ENCODE measurements at regions not wholly inside any gene's neighbourhood (a gene's known extent, or its start where the extent isn't known, plus 50 kb on each side); places are given as distances from the start of the nearest gene placed in this dataset.
A peak's percentile ranks its signal among the peaks of the same experiment; 100 is the strongest.

DNA sequence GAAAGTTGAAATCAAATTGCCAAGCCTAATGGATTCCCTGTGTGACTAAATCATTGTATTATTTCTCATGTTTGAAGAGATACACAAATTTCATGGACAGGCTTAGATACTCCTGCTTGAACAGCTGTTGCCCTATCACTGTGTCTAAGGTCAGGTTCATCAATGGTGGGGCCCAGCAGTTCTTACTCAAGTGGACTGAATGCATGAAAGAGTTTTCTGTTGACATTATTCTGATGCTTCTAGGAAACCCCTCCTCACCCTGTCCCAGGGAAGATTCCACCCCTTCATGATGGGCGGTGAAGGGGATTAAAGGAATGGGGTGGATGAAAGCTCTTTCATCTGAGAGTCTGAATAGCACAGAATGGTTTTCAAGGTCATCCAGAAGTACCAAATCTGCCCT lies 148.8 kb downstream of the INO80D start:
- Mint-ChIP-seq H3K4me1 (no peaks in the 10 kb centered on the region), H3K36me3 (no peaks in the 10 kb centered on the region), H3K27ac (no peak overlapping the region), H3K9me3 (no peaks in the 10 kb centered on the region), H3K4me3 (no peak overlapping the region), H3K27me3 (peaks cover 13% of the 10 kb centered on the region)
- DNase-seq = no peak

DNA sequence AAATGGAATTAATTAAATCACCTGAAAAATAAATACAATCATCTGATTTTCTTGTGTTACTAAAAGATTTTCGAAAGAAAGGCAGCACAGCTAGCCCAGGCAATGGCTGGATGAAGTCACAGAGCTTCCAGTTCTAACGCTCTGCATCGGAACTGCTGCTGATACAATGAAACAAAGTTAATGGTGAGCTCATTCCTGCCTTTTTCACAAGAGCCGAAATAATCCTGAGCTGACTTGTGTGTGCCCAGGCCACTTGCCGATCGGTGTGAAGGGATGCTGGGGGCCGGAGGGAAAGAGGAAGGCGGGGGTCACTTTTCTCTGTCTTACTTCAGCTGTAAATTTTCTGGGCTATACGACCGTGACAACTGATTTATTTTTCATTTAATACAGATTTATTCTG lies 149.5 kb downstream of the INO80D start:
- H3K4me1 Mint-ChIP-seq = no peaks in the 10 kb centered on the region
- H3K36me3 Mint-ChIP-seq = no peaks in the 10 kb centered on the region
- no peak overlapping the region for H3K4me3 Mint-ChIP-seq
- H3K27ac Mint-ChIP-seq = no peak overlapping the region
- peaks cover 12% of the 10 kb centered on the region for H3K27me3 Mint-ChIP-seq
- DNase-seq = no peak
- no peaks in the 10 kb centered on the region for H3K9me3 Mint-ChIP-seq

DNA sequence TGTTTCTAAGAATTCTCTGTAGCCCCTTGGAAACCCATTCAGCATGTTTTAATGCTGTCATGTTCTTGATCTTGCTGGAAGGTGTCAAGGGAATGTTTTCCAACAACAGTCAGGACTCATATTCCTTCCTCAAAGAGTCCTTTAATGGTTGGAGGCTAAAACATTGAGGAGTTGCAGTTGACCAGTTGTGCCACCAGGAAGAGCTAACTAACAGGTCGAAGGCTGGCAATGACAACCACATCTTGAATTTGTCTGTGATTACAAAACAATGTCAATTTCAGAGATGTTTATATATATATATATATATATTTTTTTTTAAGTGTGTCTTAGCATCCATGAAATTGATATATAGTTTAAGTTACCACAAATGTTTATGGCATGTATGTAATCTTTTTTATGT lies 151.5 kb downstream of the INO80D start:
- no peak overlapping the region for H3K4me3 Mint-ChIP-seq
- peaks cover 20% of the 10 kb centered on the region for H3K27me3 Mint-ChIP-seq
- DNase-seq = no peak
- H3K27ac Mint-ChIP-seq = no peak overlapping the region
- H3K36me3 Mint-ChIP-seq = no peaks in the 10 kb centered on the region
- H3K4me1 Mint-ChIP-seq = no peaks in the 10 kb centered on the region
- no peaks in the 10 kb centered on the region for H3K9me3 Mint-ChIP-seq

DNA sequence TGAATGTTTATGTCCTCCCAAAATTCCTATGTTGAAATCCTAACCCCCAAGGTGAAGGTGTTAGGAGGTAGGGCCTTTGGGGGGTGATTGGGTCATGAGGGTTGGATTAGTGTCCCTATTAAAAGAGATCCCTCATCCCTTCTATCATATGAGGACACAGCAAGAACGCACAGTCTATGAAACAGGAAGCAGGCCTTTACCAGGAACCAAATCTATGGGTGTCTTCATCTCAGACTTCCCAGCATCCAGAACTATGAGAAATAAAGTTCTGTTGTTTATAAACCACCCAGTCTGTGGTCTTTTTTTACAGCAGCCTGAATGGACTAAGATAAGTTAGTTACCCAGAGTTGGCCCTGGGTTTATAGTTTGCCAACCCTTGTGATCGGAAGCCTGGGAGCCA lies 153.1 kb downstream of the INO80D start:
- H3K27ac Mint-ChIP-seq = no peak overlapping the region
- no peaks in the 10 kb centered on the region for H3K9me3 Mint-ChIP-seq

DNA sequence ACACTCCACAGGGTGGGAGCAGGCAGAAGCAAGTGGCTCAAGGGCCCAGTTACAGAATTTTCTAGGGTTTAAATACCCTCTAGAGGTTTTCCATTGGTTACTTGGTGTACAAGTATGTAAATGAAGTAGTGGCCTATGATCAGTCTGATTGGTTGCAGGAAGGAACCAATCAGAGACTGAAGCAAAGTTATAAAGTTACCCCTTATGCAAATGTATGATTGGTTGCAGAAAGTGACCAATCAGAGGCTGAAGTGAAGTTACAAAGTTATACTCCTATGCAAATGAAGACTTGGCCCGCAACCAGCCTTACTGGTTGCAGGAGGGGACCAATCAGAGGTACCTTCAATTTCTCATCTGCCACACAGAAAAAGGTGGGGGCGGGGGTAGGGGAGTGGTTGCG lies 154.6 kb downstream of the INO80D start:
- H3K4me1 Mint-ChIP-seq = peaks cover 1% of the 10 kb centered on the region
- DNase-seq = no peak
- no peaks in the 10 kb centered on the region for H3K9me3 Mint-ChIP-seq
- H3K36me3 Mint-ChIP-seq = no peaks in the 10 kb centered on the region
- peaks cover 40% of the 10 kb centered on the region for H3K27me3 Mint-ChIP-seq
- H3K27ac Mint-ChIP-seq = no peak overlapping the region
- no peak overlapping the region for H3K4me3 Mint-ChIP-seq

More for the DNA sequence above, 153.1 kb downstream of the INO80D start:
- peaks cover 28% of the 10 kb centered on the region for H3K27me3 Mint-ChIP-seq
- H3K4me1 Mint-ChIP-seq = no peaks in the 10 kb centered on the region
- H3K4me3 Mint-ChIP-seq = no peak overlapping the region
- DNase-seq = no peak
- no peaks in the 10 kb centered on the region for H3K36me3 Mint-ChIP-seq

DNA sequence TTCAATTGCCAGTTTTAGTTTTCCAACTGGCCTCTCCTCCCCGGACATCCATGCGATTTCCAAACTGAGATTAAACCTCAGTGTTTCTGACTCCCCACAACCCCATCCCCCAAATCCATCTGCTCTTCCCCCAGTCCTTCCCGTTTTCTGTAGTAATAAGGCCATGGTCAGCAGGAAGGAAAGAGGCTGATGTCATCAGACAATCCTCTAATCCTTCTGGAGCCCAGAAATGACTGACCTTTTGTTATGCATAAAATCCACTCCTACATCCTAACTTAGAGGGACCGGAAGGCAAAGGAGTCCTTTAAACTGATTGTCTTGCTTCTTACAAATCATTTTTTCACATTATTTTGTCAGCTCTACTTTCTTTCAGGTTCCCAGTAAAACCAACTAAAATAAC lies 155.8 kb downstream of the INO80D start:
- DNase-seq = no peak
- no peaks in the 10 kb centered on the region for H3K36me3 Mint-ChIP-seq
- peaks cover 50% of the 10 kb centered on the region for H3K27me3 Mint-ChIP-seq
- no peaks in the 10 kb centered on the region for H3K9me3 Mint-ChIP-seq
- no peak overlapping the region for H3K4me3 Mint-ChIP-seq
- H3K27ac Mint-ChIP-seq = no peak overlapping the region
- peaks cover 9% of the 10 kb centered on the region for H3K4me1 Mint-ChIP-seq

DNA sequence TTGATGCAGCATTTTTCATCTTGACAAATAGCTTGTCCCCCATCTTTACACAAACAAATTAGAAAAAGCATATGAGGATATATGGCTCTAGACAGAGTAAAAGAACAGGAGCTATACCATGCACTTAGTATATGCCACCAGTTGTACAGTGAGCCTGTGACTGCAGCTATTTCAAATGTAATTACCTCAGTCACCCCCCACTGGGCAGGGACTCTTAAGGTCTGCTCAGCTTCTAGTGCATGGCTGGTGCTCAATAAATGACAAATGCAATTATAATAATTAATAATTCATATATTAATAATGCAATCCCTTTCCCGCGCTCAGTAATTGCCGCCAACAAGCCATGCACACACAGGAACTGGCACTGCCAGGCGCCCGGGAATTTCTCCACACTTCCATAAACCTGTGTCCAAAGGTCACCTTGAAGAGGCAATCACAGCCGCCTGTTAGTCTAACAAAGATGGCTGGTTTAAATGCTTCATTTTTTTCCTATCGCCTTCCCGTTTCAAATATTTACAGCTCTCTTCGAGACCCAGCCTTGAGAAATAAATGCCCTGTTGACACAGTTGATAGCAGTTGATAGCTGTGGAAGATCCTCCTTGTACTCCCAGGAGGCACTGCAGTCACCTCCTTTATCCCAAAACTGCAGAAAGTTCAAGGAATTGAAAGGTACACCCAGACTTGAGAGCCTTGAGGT lies 156.6 kb downstream of the INO80D start:
- no peak overlapping the region for H3K27ac Mint-ChIP-seq
- DNase-seq = no peak
- no peak overlapping the region for H3K4me3 Mint-ChIP-seq
- H3K9me3 Mint-ChIP-seq = no peaks in the 10 kb centered on the region
- peaks cover 58% of the 10 kb centered on the region for H3K27me3 Mint-ChIP-seq
- H3K4me1 Mint-ChIP-seq = peaks cover 9% of the 10 kb centered on the region
- H3K36me3 Mint-ChIP-seq = no peaks in the 10 kb centered on the region

DNA sequence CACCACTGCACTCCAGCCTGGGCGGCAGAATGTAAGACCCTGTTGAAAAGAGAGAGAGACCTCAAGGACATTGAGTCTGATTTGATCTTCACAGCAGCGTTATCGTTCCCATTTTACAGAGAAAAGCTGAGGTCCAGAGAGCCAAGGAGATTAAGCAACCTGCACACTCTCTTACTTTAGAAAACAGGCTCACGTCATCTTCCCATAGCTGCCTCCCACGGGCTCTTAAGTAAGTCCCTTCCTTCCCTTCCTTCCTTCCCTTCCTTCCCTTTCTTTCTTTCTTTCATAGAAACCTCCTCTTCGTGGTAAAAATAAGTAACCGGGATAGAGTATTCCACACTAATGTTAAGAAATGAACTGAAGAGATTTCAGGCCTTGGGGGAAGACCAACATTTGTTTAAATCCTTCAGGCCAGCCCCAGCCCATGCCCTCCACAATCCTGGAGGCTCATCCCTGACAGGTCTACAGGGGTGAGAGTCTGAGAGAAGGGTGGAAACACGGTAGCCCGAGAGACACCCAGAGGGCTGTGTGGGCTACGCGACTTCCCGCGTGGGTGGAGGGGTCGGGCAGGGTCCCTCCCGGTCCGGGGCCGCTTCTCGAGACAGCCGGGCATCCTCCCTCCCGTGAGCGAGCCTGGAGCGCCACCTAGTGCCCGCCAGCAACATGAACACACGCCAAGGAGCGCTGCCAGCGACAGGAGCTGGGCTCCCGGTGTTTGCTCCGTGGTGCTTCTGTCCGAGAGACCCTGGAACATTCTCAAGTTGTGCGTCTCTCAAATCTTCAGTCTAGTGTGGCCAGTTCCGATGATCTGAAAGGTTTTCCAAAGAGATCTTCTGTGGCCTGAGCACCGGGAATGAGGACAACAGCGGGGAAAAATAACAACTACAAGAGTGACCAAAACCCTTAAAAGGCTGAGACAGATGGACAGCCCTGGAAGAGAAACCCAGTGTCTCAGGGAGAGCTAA lies 160.3 kb downstream of the INO80D start:
- peaks cover 57% of the 10 kb centered on the region for H3K27me3 Mint-ChIP-seq
- peaks cover 9% of the 10 kb centered on the region for H3K4me1 Mint-ChIP-seq
- no peak overlapping the region for H3K27ac Mint-ChIP-seq
- peak; percentile 75 for DNase-seq
- no peaks in the 10 kb centered on the region for H3K36me3 Mint-ChIP-seq
- H3K4me3 Mint-ChIP-seq = no peak overlapping the region
- no peaks in the 10 kb centered on the region for H3K9me3 Mint-ChIP-seq

DNA sequence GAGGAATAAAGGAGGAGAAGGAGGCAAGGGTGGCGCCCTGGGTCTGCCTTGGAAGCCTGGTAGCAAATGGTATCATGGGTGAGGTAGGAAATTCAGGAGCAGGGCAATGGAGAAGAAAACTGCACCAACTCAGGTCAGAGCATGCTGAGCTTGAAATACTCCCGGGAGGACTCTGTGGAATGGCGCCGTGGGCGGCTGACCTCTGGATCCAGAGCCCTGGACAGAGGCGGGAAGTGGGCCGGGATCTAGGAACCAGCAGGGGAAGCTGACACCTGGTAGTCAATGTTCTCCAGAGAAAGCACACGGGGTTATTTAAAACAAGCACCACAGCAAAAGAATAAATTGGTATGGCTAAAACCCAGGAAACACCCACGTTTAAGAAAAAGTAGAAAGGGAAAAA lies 161.3 kb downstream of the INO80D start:
- peaks cover 47% of the 10 kb centered on the region for H3K27me3 Mint-ChIP-seq
- H3K4me1 Mint-ChIP-seq = peaks cover 9% of the 10 kb centered on the region
- H3K36me3 Mint-ChIP-seq = no peaks in the 10 kb centered on the region
- H3K27ac Mint-ChIP-seq = no peak overlapping the region
- DNase-seq = no peak
- H3K9me3 Mint-ChIP-seq = no peaks in the 10 kb centered on the region
- H3K4me3 Mint-ChIP-seq = no peak overlapping the region

DNA sequence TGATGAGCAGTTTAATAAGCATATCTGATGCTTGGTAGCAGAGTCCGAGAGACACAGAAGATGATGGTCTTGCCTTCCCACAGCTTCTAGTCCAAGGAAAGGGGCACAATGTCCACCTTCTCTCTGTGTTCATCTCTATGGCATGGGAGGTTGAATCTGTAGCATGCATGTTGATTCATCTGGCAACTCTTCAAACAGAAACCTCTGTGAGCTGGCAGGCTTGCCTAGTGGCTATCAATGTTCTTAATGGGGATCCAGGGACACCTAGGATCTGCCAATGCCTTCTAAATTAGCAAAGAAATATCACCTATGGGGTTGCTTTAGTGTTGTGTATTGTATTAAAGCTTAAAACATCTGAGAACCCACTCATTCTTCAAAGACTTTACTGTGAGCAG lies 170.8 kb downstream of the INO80D start:
- Mint-ChIP-seq H3K27me3 (peaks cover 7% of the 10 kb centered on the region), H3K27ac (no peak overlapping the region), H3K4me3 (no peak overlapping the region), H3K36me3 (no peaks in the 10 kb centered on the region), H3K4me1 (no peaks in the 10 kb centered on the region), H3K9me3 (no peaks in the 10 kb centered on the region)
- DNase-seq = no peak

DNA sequence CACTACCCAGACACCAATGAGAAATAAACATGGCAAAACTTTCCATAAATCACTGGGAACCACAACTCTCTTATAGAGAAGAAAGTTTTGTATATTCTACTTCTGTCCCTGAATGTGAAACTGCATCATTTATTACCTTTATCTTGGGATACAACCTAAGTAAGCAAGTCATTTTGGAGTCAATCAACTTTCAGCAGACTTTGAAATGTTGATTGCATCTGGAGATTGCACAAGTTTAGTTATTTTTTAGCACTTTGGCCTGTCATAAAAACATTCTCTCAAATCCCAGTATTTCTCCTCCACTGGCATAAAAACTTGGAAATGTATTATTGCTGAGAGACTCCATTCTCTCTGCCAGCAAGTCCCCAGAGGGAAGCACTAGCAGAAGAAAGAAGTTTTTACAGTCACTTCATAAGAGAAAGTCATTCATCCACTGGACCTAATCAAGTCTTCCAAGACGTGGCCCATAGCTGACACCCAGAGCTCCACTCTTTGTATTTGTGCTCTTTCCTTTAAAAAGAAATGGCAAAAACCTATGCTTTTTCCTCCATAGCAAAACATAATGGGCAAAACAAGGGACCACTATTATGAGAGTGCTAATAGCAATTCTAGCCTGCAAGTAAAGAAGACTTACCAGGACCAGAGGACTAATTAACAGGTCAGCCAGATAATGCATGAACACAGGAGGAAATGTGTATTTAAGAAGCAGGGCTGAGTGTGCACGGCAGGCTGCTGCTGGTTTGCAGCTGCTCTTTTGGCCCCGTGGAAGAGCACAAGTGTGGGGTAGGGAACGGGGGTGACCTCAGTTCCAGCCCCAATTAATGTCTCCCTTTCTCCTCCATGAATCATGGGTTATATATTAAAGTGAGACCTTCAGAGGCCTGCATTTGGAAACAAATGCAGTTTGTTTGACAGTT lies 171.5 kb downstream of the INO80D start:
- no peaks in the 10 kb centered on the region for H3K4me1 Mint-ChIP-seq
- no peaks in the 10 kb centered on the region for H3K9me3 Mint-ChIP-seq
- H3K27me3 Mint-ChIP-seq = peaks cover 14% of the 10 kb centered on the region
- H3K36me3 Mint-ChIP-seq = no peaks in the 10 kb centered on the region
- no peak overlapping the region for H3K27ac Mint-ChIP-seq
- no peak overlapping the region for H3K4me3 Mint-ChIP-seq
- DNase-seq = no peak

DNA sequence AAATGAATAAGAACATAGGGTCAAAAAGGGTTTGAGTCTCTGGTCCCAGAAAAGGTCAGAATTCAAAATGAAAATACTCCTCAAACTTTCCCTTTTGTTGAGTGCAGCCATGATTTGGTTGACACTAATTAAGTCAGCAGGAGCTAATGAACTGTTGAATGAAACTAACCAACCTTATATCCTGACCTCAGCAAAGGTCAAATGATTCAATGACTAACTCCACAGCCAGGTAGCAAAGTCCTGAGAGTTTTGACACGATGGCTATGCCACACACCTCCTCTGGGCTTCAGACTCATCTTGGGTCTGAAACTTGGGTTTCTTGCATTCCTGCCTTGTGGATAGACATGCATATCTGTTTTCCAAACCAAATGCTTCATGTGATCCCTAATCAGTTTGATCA lies 172.3 kb downstream of the INO80D start:
- no peaks in the 10 kb centered on the region for H3K9me3 Mint-ChIP-seq
- H3K27me3 Mint-ChIP-seq = peaks cover 11% of the 10 kb centered on the region
- no peak for DNase-seq
- H3K4me1 Mint-ChIP-seq = no peaks in the 10 kb centered on the region
- no peak overlapping the region for H3K27ac Mint-ChIP-seq
- H3K4me3 Mint-ChIP-seq = no peak overlapping the region
- H3K36me3 Mint-ChIP-seq = no peaks in the 10 kb centered on the region

DNA sequence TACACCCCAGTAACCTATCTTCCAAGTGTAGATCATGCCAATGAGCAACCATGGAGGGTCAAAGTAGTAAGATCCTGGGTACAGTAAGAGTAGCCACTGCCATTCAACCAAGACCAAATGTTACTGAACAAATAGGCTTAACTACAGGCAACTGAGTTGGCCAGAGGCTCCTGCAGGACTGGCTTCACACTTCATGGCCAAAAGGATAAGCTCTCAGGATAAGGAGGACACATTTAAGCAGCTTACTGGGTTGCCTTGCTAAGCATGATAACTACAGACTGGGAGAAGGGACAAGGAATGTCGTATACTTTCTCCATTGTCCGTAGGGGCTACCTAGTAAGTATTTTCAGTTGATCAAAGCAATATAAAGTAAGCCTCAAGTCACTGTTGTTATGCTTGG lies 174.7 kb downstream of the INO80D start:
- Mint-ChIP-seq H3K27me3 (peaks cover 15% of the 10 kb centered on the region), H3K4me1 (no peaks in the 10 kb centered on the region), H3K27ac (no peak overlapping the region), H3K36me3 (no peaks in the 10 kb centered on the region), H3K9me3 (no peaks in the 10 kb centered on the region), H3K4me3 (no peak overlapping the region)
- no peak for DNase-seq

DNA sequence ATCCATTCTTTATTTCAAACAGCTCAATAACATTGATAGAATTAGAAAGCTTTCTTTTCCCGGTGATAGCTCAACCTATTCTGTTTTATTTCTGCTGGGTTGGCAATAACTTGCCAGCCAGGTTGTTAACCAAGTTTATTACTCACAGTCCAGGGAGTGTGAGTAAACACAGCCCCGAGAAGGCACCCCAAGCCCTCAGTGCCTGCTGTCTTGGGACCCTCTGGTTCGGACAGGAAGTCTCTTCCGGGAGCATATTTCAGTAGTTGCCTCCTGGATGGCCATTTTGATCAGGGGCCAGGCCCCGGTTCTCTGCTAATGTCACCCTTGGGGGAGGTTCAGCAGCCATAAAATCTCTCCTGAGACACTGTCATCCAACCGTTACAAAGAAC lies 176.8 kb downstream of the INO80D start:
- peaks cover 15% of the 10 kb centered on the region for H3K27me3 Mint-ChIP-seq
- no peak for DNase-seq
- H3K9me3 Mint-ChIP-seq = no peaks in the 10 kb centered on the region

More for the DNA sequence above, 176.8 kb downstream of the INO80D start:
- Mint-ChIP-seq H3K4me3 (no peak overlapping the region), H3K27ac (no peak overlapping the region), H3K4me1 (no peaks in the 10 kb centered on the region), H3K36me3 (no peaks in the 10 kb centered on the region)

All from activated naive CD8-positive, alpha-beta T cell treated with anti-CD3 and anti-CD28 coated beads for 36 hours (primary cell).